ENCODE measurements at regions not wholly inside any gene's neighbourhood (a gene's known extent, or its start where the extent isn't known, plus 50 kb on each side); places are given as distances from the start of the nearest gene placed in this dataset.

DNA sequence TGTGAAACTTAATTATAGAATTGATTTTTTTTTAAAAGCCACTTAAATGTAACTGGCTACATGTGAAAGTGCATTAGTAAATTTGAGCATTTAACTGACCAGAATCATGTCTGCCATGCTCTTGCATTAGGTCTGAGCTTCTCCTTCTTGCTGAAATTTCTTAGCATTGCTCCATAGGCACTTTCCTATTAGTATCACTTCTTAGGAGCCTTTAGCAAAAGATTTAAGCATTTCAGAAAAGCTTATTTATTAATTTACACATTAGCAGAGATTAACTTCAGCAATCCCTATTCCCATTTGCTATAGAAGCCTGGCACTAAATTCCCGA, 211.0 kb downstream of the SNX18 start:
- TF ChIP-seq, protein P1, sequence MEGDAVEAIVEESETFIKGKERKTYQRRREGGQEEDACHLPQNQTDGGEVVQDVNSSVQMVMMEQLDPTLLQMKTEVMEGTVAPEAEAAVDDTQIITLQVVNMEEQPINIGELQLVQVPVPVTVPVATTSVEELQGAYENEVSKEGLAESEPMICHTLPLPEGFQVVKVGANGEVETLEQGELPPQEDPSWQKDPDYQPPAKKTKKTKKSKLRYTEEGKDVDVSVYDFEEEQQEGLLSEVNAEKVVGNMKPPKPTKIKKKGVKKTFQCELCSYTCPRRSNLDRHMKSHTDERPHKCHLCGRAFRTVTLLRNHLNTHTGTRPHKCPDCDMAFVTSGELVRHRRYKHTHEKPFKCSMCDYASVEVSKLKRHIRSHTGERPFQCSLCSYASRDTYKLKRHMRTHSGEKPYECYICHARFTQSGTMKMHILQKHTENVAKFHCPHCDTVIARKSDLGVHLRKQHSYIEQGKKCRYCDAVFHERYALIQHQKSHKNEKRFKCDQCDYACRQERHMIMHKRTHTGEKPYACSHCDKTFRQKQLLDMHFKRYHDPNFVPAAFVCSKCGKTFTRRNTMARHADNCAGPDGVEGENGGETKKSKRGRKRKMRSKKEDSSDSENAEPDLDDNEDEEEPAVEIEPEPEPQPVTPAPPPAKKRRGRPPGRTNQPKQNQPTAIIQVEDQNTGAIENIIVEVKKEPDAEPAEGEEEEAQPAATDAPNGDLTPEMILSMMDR (conservative IDR thresholded peaks at IDR 0.05; ENCODE audit: low read length), result no peak
- no peak for TF ChIP-seq EZH2phosphoT487 (IDR thresholded peaks at IDR 0.05; ENCODE audit: borderline replicate concordance, low read depth, low read length)
